ENCODE measurements at regions not wholly inside any gene's neighbourhood (a gene's known extent, or its start where the extent isn't known, plus 50 kb on each side); places are given as distances from the start of the nearest gene placed in this dataset.

GRCh38 chr20:11324990-11325389, 592.7 kb upstream of the BTBD3 start:
- Histone ChIP-seq H3K27me3 (ENCODE audit: control insufficient read depth, insufficient read depth, low read length) (no peaks in the 10 kb centered on the region), H3K36me3 (ENCODE audit: control insufficient read depth, insufficient read depth, low read length) (no peaks in the 10 kb centered on the region), H3K4me1 (ENCODE audit: control insufficient read depth, insufficient read depth, low read length) (no peaks in the 10 kb centered on the region), H3K27ac (ENCODE audit: low read length) (no peak overlapping the region), H3K9me3 (ENCODE audit: control insufficient read depth, insufficient read depth, low read depth, low read length) (peaks cover 4% of the 10 kb centered on the region; the same call in 1 of the 2 replicates), H3K4me3 (ENCODE audit: low read depth in 2 of 2, low read length in 2 of 2) (no peak overlapping the region)
- ATAC-seq = no peak
- POLR2A ChIA-PET = no interaction called here
- in situ Hi-C loops (cut with HindIII; ENCODE audit: low pct_unique_long_range_greater_than_20kb, low sequenced_read_pairs) = no loop called here
- intact Hi-C loops (cut with micrococcal nuclease; ENCODE audit: unreplicated experiment) = no loop called here
- TF ChIP-seq, protein P1, sequence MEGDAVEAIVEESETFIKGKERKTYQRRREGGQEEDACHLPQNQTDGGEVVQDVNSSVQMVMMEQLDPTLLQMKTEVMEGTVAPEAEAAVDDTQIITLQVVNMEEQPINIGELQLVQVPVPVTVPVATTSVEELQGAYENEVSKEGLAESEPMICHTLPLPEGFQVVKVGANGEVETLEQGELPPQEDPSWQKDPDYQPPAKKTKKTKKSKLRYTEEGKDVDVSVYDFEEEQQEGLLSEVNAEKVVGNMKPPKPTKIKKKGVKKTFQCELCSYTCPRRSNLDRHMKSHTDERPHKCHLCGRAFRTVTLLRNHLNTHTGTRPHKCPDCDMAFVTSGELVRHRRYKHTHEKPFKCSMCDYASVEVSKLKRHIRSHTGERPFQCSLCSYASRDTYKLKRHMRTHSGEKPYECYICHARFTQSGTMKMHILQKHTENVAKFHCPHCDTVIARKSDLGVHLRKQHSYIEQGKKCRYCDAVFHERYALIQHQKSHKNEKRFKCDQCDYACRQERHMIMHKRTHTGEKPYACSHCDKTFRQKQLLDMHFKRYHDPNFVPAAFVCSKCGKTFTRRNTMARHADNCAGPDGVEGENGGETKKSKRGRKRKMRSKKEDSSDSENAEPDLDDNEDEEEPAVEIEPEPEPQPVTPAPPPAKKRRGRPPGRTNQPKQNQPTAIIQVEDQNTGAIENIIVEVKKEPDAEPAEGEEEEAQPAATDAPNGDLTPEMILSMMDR (IDR thresholded peaks at IDR 0.05) = no peak
- no TSS peak for BruUV-seq (replicated peaks)
- no peak for DNase-seq (ENCODE audit: low read depth, low spot score)
- CTCF ChIA-PET = no interaction called here

GRCh38 chr20:11328839-11329238, 588.9 kb upstream of the BTBD3 start:
- ChIA-PET POLR2A (no interaction called here), CTCF (no interaction called here)
- intact Hi-C loops (cut with micrococcal nuclease; ENCODE audit: unreplicated experiment) (no loop called here), in situ Hi-C loops (cut with HindIII; ENCODE audit: low pct_unique_long_range_greater_than_20kb, low sequenced_read_pairs) (no loop called here)
- no peaks in the 10 kb centered on the region for H3K27me3 ChIP-seq (ENCODE audit: control insufficient read depth, insufficient read depth, low read length)
- TF ChIP-seq, protein P1 (IDR thresholded peaks at IDR 0.05) = no peak
- TF ChIP-seq TCF7L2 (IDR thresholded peaks at IDR 0.05; ENCODE audit: low read depth, low read length) (no peak), SIN3A (IDR thresholded peaks at IDR 0.05; ENCODE audit: borderline replicate concordance, insufficient read depth, low read depth, low read length) (no peak), POLR2AphosphoS5 (IDR thresholded peaks at IDR 0.05; ENCODE audit: low read depth, low read length) (no peak)
- TF ChIP-seq, protein P2, sequence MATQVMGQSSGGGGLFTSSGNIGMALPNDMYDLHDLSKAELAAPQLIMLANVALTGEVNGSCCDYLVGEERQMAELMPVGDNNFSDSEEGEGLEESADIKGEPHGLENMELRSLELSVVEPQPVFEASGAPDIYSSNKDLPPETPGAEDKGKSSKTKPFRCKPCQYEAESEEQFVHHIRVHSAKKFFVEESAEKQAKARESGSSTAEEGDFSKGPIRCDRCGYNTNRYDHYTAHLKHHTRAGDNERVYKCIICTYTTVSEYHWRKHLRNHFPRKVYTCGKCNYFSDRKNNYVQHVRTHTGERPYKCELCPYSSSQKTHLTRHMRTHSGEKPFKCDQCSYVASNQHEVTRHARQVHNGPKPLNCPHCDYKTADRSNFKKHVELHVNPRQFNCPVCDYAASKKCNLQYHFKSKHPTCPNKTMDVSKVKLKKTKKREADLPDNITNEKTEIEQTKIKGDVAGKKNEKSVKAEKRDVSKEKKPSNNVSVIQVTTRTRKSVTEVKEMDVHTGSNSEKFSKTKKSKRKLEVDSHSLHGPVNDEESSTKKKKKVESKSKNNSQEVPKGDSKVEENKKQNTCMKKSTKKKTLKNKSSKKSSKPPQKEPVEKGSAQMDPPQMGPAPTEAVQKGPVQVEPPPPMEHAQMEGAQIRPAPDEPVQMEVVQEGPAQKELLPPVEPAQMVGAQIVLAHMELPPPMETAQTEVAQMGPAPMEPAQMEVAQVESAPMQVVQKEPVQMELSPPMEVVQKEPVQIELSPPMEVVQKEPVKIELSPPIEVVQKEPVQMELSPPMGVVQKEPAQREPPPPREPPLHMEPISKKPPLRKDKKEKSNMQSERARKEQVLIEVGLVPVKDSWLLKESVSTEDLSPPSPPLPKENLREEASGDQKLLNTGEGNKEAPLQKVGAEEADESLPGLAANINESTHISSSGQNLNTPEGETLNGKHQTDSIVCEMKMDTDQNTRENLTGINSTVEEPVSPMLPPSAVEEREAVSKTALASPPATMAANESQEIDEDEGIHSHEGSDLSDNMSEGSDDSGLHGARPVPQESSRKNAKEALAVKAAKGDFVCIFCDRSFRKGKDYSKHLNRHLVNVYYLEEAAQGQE (IDR thresholded peaks at IDR 0.05; ENCODE audit: insufficient read depth in 1 of 2, low read depth in 2 of 2, low read length in 1 of 2) = no peak
- no peaks in the 10 kb centered on the region for H3K36me3 ChIP-seq (ENCODE audit: control insufficient read depth, insufficient read depth, low read length)
- ATAC-seq (no peak), DNase-seq (ENCODE audit: low read depth, low spot score) (no peak)
- H3K4me1 ChIP-seq (ENCODE audit: control insufficient read depth, insufficient read depth, low read length) = no peaks in the 10 kb centered on the region
- no TSS peak for BruUV-seq (replicated peaks)
- no peak overlapping the region for H3K4me3 ChIP-seq (ENCODE audit: low read depth in 2 of 2, low read length in 2 of 2)
- H3K9me3 ChIP-seq (ENCODE audit: control insufficient read depth, insufficient read depth, low read depth, low read length) = no peaks in the 10 kb centered on the region
- no peak overlapping the region for H3K27ac ChIP-seq (ENCODE audit: low read length)

- Histone ChIP-seq H3K27me3 (ENCODE audit: control insufficient read depth, insufficient read depth, low read length) (no peaks in the 10 kb centered on the region), H3K9me3 (ENCODE audit: control insufficient read depth, insufficient read depth, low read depth, low read length) (no peaks in the 10 kb centered on the region), H3K36me3 (ENCODE audit: control insufficient read depth, insufficient read depth, low read length) (no peaks in the 10 kb centered on the region), H3K4me3 (ENCODE audit: low read depth in 2 of 2, low read length in 2 of 2) (no peak overlapping the region), H3K27ac (ENCODE audit: low read length) (no peak overlapping the region), H3K4me1 (ENCODE audit: control insufficient read depth, insufficient read depth, low read length) (no peaks in the 10 kb centered on the region)
- DNase-seq (ENCODE audit: low read depth, low spot score) (no peak), ATAC-seq (no peak)
- CTCF ChIA-PET = no interaction called here
- BruUV-seq (replicated peaks) = no TSS peak
- TF ChIP-seq, protein P1 (IDR thresholded peaks at IDR 0.05) = no peak
- intact Hi-C loops (cut with micrococcal nuclease; ENCODE audit: unreplicated experiment) (no loop called here), in situ Hi-C loops (cut with HindIII; ENCODE audit: low pct_unique_long_range_greater_than_20kb, low sequenced_read_pairs) (no loop called here)
- POLR2A ChIA-PET = no interaction called here
Observed at GRCh38 chr20:11329271-11329670, 588.4 kb upstream of the BTBD3 start.

Measured in Panc1 (cell line).